Heart left ventricle (tissue), 16 donors: ENCODE measurements at regions not wholly inside any gene's neighbourhood (a gene's known extent, or its start where the extent isn't known, plus 50 kb on each side); places are given as distances from the start of the nearest gene placed in this dataset.

Experiments
- ATAC-seq, 4 donors: fragments of 200-7000 bp; cut with Tn5 transposase; one replicate each; pipeline ENCODE4 v1.9.1; 2020 to 2022; ENCODE audit warnings: moderate library complexity in 4 of 4, mild to moderate bottlenecking in 3 of 4, moderate number of reproducible peaks in 1 of 4
- DNase-seq, 5 donors: peaks; one replicate each; pipeline ENCODE4 v3.0.0-alpha.2; 2020
- H3K27ac ChIP-seq, 12 donors: fragments of 200-600 bp; sonication (generic) in 4 of 12; one replicate each; pipeline versions ENCODE4 v1.5.0 to v1.8.0; 2016 to 2022; ENCODE audit warnings: mild to moderate bottlenecking in 2 of 12
- H3K27me3 ChIP-seq, 9 donors: fragments of 200-600 bp; sonication (generic) in 2 of 9; one replicate each; pipeline versions ENCODE4 v1.5.1 to v1.8.0; 2016 to 2022; ENCODE audit warnings: mild to moderate bottlenecking in 3 of 9
- H3K36me3 ChIP-seq, 9 donors: fragments of 200-600 bp; sonication (generic) in 2 of 9; one replicate each; pipeline versions ENCODE4 v1.5.0 to v1.8.0; 2018 to 2022; ENCODE audit warnings: mild to moderate bottlenecking in 2 of 9
- H3K4me1 ChIP-seq, 12 donors: fragments of 200-600 bp; sonication (generic) in 4 of 12; one replicate each; pipeline versions ENCODE4 v1.5.0 to v1.8.0; 2016 to 2022; ENCODE audit warnings: mild to moderate bottlenecking in 3 of 12
- H3K4me3 ChIP-seq, 12 donors: fragments of 200-600 bp; sonication (generic) in 4 of 12; one replicate each; pipeline versions ENCODE4 v1.5.0 to v1.8.0; 2017 to 2022; ENCODE audit warnings: mild to moderate bottlenecking in 9 of 12, moderate library complexity in 4 of 12
- H3K9me3 ChIP-seq, 12 donors: fragments of 200-600 bp; sonication (generic) in 4 of 12; one replicate each; pipeline versions ENCODE4 v1.5.0 to v1.8.0; 2016 to 2022; ENCODE audit warnings: mild to moderate bottlenecking in 1 of 12
- CTCF ChIP-seq, 12 donors: fragments of 200-600 bp; sonication (generic) in 4 of 12; IDR thresholded peaks; one replicate each; pipeline versions ENCODE4 v1.5.0 to v1.8.0; 2018 to 2022; ENCODE audit warnings: antibody characterized with exemption in 12 of 12, mild to moderate bottlenecking in 5 of 12
- POLR2A ChIP-seq, 2 donors: fragments of 450-650 bp; IDR thresholded peaks; one replicate each; pipeline ENCODE4 v1.6.1; 2017; ENCODE audit warnings: antibody characterized with exemption in 2 of 2, mild to moderate bottlenecking in 2 of 2, moderate library complexity in 2 of 2
- WGBS, 4 donors: extraction: QIAGEN DNeasy Blood & Tissue Kit in 2 of 4; methylation state at CpG; one replicate each; pipeline versions ENCODE4 v1.1.5 to v1.1.7; 2013 to 2018; 5-methylcytosine and 5-hydroxymethylcytosine counted together
- intact Hi-C, 10 donors: fragments of 100-400 bp; cut with DNase I; formaldehyde crosslinking; loops; one replicate each; pipeline versions ENCODE4 v1.11.1 to v1.14.2; 2022
- donor health status: ischemic (EF 13 %, LVEDD 7.1; RV severe dilation, severe dysfunction).
- donor health status: healthy with polysubstance abuse.
- donor health status: DM: no; HTN: yes; CAD: no.
- donor health status: DM: no; HTN: no; CAD: no.
- donor health status: ischemic (EF 25% LVEDD 6.9; RV normal size, moderate dysfunction).
- donor health status: ischemic (EF 25% LVEDD 5.7; RV mildly dilated, moderate dysfunction).
- donor health status: healthy.
- donor health status: DM: yes; HTN: yes; CAD: no.
- donor health status: ischemic (EF 35%, LVEDD 5.7; RV mildly dilated, moderate dysfunction).
- donor health status: nonischemic (EF 11% LVEDD 7.7; RV severe dilation, severe dysfunction).
- donor health status: DM: yes; HTN: yes; CAD: no.
- donor health status: PGD.
- donor health status: ischemic (EF 29% LVEDD 5.4; RV normal size, mild dysfunction).
- donor health status: nonischemic (EF 23%, LVEDD 6.1; RV moderate dilation, normal function).

GRCh38 chr5:27402828-27403227 is 364.4 kb upstream of the CDH9 start:
- Histone ChIP-seq H3K36me3 (no peaks in the 10 kb centered on the region), H3K27me3 (no peaks in the 10 kb centered on the region), H3K27ac (no peak overlapping the region), H3K4me1 (no peaks in the 10 kb centered on the region), H3K4me3 (no peak overlapping the region), H3K9me3 (peaks cover 0 to 18% (median 0%) of the 10 kb centered on the region in 12 donors)
- 73 to 81% (median 78%) methylated on average over 3 of the region's 3 CpGs for WGBS, 4 donors
- intact Hi-C loops: no loop called here
- TF ChIP-seq CTCF (IDR thresholded peaks at IDR 0.05) (no peak), POLR2A (IDR thresholded peaks at IDR 0.05) (no peak)
- ATAC-seq: no peak
- DNase-seq: no peak

- no peaks in the 10 kb centered on the region for H3K4me1 ChIP-seq
- DNase-seq: no peak
Measured at GRCh38 chr5:27396998-27397397, 358.6 kb upstream of the CDH9 start.

GRCh38 chr5:27392716-27393115 is 354.3 kb upstream of the CDH9 start:
- no peaks in the 10 kb centered on the region for H3K36me3 ChIP-seq
- H3K9me3 ChIP-seq: peaks cover 0 to 10% (median 0%) of the 10 kb centered on the region in 12 donors
- no peak overlapping the region for H3K27ac ChIP-seq
- TF ChIP-seq POLR2A (IDR thresholded peaks at IDR 0.05) (no peak), CTCF (IDR thresholded peaks at IDR 0.05) (no peak)
- intact Hi-C loops: no loop called here
- WGBS, 4 donors: 54 to 73% (median 60%) methylated on average over 1 of the region's 1 CpG
- no peak for DNase-seq
- H3K4me1 ChIP-seq: no peaks in the 10 kb centered on the region
- ATAC-seq: no peak
- no peak overlapping the region for H3K4me3 ChIP-seq
- H3K27me3 ChIP-seq: no peaks in the 10 kb centered on the region

More at GRCh38 chr5:27396998-27397397, 358.6 kb upstream of the CDH9 start:
- H3K36me3 ChIP-seq: no peaks in the 10 kb centered on the region
- H3K4me3 ChIP-seq: no peak overlapping the region
- intact Hi-C loops: no loop called here
- ATAC-seq: no peak
- H3K27ac ChIP-seq: no peak overlapping the region
- TF ChIP-seq POLR2A (IDR thresholded peaks at IDR 0.05) (no peak), CTCF (IDR thresholded peaks at IDR 0.05) (no peak)
- peaks cover 0 to 18% (median 0%) of the 10 kb centered on the region in 12 donors for H3K9me3 ChIP-seq
- 83 to 86% (median 86%) methylated on average over 9 of the region's 9 CpGs for WGBS, 4 donors
- H3K27me3 ChIP-seq: no peaks in the 10 kb centered on the region

- Histone ChIP-seq H3K36me3 (no peaks in the 10 kb centered on the region), H3K4me3 (no peak overlapping the region), H3K27ac (no peak overlapping the region), H3K9me3 (peaks cover 0 to 15% (median 0%) of the 10 kb centered on the region in 12 donors), H3K4me1 (no peaks in the 10 kb centered on the region), H3K27me3 (no peaks in the 10 kb centered on the region)
- TF ChIP-seq POLR2A (IDR thresholded peaks at IDR 0.05) (no peak), CTCF (IDR thresholded peaks at IDR 0.05) (no peak)
- 63 to 79% (median 68%) methylated on average over 2 of the region's 2 CpGs for WGBS, 4 donors
- no peak for ATAC-seq
- intact Hi-C loops: no loop called here
- no peak for DNase-seq
Measured at GRCh38 chr5:27389696-27390095, 351.3 kb upstream of the CDH9 start.
